Colonic mucosa (tissue), 4 donors: ENCODE measurements at regions not wholly inside any gene's neighbourhood (a gene's known extent, or its start where the extent isn't known, plus 50 kb on each side); places are given as distances from the start of the nearest gene placed in this dataset.

ENCODE experiments used
- DNase-seq: peaks from one replicate; pipeline ENCODE4 v3.0.0-alpha.2; 2020
- H3K27ac ChIP-seq: fragments of 200-600 bp; one replicate; pipeline ENCODE4 v1.8.0; 2021
- H3K27me3 ChIP-seq: fragments of 200-600 bp; one replicate; pipeline ENCODE4 v1.8.0; 2021
- H3K36me3 ChIP-seq: fragments of 200-600 bp; one replicate; pipeline ENCODE4 v1.8.0; 2021
- H3K4me1 ChIP-seq: fragments of 200-600 bp; one replicate; pipeline ENCODE4 v1.8.0; 2021; ENCODE audit warnings: mild to moderate bottlenecking
- H3K4me3 ChIP-seq: fragments of 200-600 bp; one replicate; pipeline ENCODE4 v1.8.0; 2021
- H3K9ac ChIP-seq, 2 donors: one replicate each; pipeline ENCODE4 v1.7.0; 2013; ENCODE audit warnings: control low read depth in 2 of 2, low read depth in 2 of 2, low read length in 2 of 2
- H3K9me3 ChIP-seq: fragments of 200-600 bp; one replicate; pipeline ENCODE4 v1.8.0; 2021
- intact Hi-C: fragments of 100-400 bp; cut with DNase I; formaldehyde crosslinking; loops from one replicate; pipeline ENCODE4 v1.14.1; 2022
- TF ChIP-seq, protein P1 (sequence below): fragments of 200-600 bp; IDR thresholded peaks from one replicate; pipeline ENCODE4 v1.8.0; 2022; ENCODE audit warnings: antibody characterized with exemption, mild to moderate bottlenecking
- donor health status: healthy.
- donor health status: DM: no; HTN: no; CAD: no.
- donor health status: DM: no; HTN: no; CAD: no.

DNA sequence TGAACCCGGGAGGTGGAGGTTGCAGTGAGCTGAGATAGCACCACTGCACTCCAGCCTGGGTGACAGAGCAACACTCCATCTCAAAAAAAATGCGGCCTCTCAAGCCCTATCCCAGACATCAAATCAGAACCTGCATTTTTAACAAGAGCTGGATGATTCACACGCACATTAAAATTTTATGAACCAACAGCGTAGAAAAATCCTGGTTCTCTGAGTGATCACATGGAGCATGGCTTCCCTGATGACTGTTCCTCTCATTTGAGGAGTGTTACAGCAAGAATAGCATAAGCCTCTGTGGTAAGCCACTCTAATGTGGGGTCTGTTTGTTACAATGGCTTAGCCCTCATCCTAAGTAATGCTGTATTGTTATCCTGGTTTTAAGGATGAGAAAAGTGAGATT, 163.6 kb downstream of the BRMS1L start:
- H3K27ac ChIP-seq = no peak overlapping the region
- H3K9ac ChIP-seq = no peak overlapping the region

DNA sequence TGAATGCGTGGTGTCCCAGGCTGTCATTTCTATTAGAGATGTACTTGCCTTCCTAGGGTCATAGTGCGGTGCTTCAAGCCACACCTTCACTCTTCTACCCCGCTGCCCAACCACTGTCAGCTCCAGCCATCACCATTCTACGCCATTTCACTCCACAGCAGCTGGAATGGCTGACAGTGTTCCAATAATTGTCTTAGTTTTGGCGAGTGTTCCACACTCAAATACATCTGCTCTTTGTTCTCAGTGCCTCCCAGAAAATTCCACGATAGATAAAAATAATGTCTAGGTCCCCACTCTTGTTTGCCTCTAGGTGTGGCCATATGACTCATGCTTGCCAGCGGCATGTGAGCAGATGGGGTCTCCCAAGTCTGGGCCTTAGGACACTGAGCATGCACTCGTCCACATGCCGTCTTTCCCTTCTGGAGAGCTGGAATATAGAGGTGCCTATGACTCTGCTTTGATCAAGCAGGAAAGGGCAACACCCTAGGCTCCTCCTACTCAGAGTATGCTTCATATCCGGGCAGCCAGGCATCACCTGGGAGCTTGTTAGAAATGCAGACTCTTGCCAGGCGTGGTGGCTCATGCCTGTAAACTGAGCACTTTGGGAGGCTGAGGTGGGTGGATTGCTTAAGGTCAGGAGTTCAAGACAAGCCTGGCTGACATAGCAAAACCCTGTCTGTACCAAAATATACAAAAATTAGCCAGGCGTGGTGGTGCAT, 163.0 kb downstream of the BRMS1L start:
- intact Hi-C loops = no loop called here
- TF ChIP-seq, protein P1, sequence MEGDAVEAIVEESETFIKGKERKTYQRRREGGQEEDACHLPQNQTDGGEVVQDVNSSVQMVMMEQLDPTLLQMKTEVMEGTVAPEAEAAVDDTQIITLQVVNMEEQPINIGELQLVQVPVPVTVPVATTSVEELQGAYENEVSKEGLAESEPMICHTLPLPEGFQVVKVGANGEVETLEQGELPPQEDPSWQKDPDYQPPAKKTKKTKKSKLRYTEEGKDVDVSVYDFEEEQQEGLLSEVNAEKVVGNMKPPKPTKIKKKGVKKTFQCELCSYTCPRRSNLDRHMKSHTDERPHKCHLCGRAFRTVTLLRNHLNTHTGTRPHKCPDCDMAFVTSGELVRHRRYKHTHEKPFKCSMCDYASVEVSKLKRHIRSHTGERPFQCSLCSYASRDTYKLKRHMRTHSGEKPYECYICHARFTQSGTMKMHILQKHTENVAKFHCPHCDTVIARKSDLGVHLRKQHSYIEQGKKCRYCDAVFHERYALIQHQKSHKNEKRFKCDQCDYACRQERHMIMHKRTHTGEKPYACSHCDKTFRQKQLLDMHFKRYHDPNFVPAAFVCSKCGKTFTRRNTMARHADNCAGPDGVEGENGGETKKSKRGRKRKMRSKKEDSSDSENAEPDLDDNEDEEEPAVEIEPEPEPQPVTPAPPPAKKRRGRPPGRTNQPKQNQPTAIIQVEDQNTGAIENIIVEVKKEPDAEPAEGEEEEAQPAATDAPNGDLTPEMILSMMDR = no peak
- no peak overlapping the region for H3K9ac ChIP-seq

More for the DNA sequence above, 163.6 kb downstream of the BRMS1L start:
- intact Hi-C loops = no loop called here
- no peaks in the 10 kb centered on the region for H3K9me3 ChIP-seq
- H3K27me3 ChIP-seq = no peaks in the 10 kb centered on the region
- TF ChIP-seq, protein P1 = no peak
- H3K4me3 ChIP-seq = no peak overlapping the region
- no peaks in the 10 kb centered on the region for H3K4me1 ChIP-seq
- no peak for DNase-seq
- H3K36me3 ChIP-seq = no peaks in the 10 kb centered on the region

DNA sequence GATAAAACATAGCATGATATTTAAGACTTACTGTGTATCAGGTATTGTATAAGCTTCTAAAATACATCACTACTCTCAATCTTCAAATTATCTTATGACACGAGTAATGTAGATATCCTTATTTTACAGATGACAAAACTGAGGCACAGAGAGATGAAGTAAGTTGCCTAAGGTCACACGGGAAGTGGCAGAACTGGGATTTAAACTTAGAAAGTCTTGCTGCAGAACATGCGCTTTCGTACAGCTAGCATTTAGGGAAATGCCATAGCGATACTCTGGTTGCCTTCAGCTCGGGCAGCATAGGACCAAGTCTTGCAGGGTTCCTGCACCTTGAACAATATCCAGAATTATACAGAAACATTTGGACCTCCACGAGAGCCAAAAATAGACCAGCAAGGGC, 162.4 kb downstream of the BRMS1L start:
- intact Hi-C loops = no loop called here
- no peak for DNase-seq
- no peaks in the 10 kb centered on the region for H3K27me3 ChIP-seq
- H3K9me3 ChIP-seq = no peaks in the 10 kb centered on the region
- TF ChIP-seq, protein P1 = no peak
- no peak overlapping the region for H3K4me3 ChIP-seq
- H3K36me3 ChIP-seq = no peaks in the 10 kb centered on the region
- no peak overlapping the region for H3K9ac ChIP-seq
- H3K4me1 ChIP-seq = no peaks in the 10 kb centered on the region
- no peak overlapping the region for H3K27ac ChIP-seq

More for the DNA sequence above, 163.0 kb downstream of the BRMS1L start:
- Histone ChIP-seq H3K27me3 (no peaks in the 10 kb centered on the region), H3K27ac (no peak overlapping the region), H3K4me3 (no peak overlapping the region), H3K9me3 (no peaks in the 10 kb centered on the region), H3K4me1 (no peaks in the 10 kb centered on the region), H3K36me3 (no peaks in the 10 kb centered on the region)
- DNase-seq = no peak

DNA sequence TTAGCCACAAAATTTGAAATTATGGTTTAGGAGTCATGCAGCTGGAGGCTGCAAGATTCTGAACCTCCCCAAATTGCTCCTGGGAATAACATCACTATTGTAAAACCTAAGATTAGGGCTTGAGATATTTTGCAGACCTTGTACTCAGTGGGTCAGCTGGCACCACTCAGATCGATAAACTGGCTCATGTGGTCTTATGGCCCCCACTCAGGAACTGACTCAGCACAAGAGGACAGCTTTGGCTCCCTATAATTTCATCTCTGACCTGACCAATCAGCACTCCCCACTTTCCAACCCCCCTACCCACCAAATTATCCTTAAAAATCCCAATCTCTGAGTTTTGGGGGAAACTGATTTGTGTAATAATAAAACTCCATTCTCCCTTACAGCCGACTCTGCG, 161.6 kb downstream of the BRMS1L start:
- TF ChIP-seq, protein P1 = no peak
- H3K4me1 ChIP-seq = no peaks in the 10 kb centered on the region
- DNase-seq = no peak

DNA sequence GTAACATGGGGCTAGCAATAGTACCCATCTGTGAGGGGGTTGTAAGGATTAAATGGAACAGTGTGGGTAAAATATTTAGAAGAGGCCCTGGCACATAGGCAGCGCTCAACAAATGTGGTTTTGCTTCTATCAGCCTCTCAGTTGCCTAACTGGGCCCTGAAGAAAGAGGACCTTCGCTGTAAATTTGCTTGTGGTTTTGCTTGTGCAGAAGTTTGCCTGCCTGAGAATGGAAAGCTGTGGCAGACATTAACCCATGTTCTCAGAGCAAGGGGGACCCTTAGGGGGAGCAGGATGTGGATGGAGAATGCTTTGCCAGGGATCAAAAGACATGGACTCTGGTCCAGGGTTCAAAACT, 160.1 kb downstream of the BRMS1L start:
- Histone ChIP-seq H3K4me3 (no peak overlapping the region), H3K27ac (no peak overlapping the region), H3K36me3 (no peaks in the 10 kb centered on the region), H3K27me3 (no peaks in the 10 kb centered on the region), H3K9me3 (no peaks in the 10 kb centered on the region), H3K9ac (no peak overlapping the region), H3K4me1 (no peaks in the 10 kb centered on the region)
- intact Hi-C loops = no loop called here
- TF ChIP-seq, protein P1 = no peak
- no peak for DNase-seq

More for the DNA sequence above, 161.6 kb downstream of the BRMS1L start:
- no peak overlapping the region for H3K9ac ChIP-seq
- H3K36me3 ChIP-seq = no peaks in the 10 kb centered on the region
- no peak overlapping the region for H3K27ac ChIP-seq
- H3K4me3 ChIP-seq = no peak overlapping the region
- no peaks in the 10 kb centered on the region for H3K27me3 ChIP-seq
- H3K9me3 ChIP-seq = no peaks in the 10 kb centered on the region
- intact Hi-C loops = no loop called here
